GM18502 (cell line): ENCODE measurements at regions not wholly inside any gene's neighbourhood (a gene's known extent, or its start where the extent isn't known, plus 50 kb on each side); places are given as distances from the start of the nearest gene placed in this dataset.

Experiments
- ATAC-seq: cut with Tn5 transposase; IDR thresholded peaks from one replicate; pipeline ENCODE4 v1.9.1; 2021; ENCODE audit warnings: mild to moderate bottlenecking; ENCODE audit not compliant: unreplicated experiment, poor library complexity

GRCh38 chr10:59595593-59595992 lies 114.1 kb downstream of the SLC16A9 start:
- ATAC-seq: no peak

DNA sequence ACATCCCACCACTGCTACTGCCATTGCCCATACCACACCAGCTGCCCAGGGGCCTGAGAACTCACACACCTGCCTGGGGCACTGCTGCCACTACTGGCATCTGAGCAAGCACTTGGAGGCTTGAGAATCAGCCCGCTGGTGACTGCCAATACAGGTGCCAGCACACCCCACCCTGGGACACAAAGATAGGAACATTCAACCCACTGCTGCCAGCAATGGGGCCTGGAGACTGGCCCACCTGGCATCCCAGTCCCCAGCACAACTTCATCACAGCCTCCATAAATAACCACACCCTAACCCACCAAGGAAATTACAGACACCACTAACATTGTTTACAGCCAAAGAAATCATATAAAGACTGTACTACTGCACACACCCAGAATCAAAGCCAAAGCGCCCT lies 115.9 kb downstream of the SLC16A9 start:
- no peak for ATAC-seq

GRCh38 chr10:59589796-59590195 lies 119.9 kb downstream of the SLC16A9 start:
- no peak for ATAC-seq

- ATAC-seq: no peak
These were observed 120.9 kb downstream of the SLC16A9 start for GRCh38 chr10:59588791-59589190.

- ATAC-seq: no peak
These were observed 121.9 kb downstream of the SLC16A9 start for GRCh38 chr10:59587756-59588140.

DNA sequence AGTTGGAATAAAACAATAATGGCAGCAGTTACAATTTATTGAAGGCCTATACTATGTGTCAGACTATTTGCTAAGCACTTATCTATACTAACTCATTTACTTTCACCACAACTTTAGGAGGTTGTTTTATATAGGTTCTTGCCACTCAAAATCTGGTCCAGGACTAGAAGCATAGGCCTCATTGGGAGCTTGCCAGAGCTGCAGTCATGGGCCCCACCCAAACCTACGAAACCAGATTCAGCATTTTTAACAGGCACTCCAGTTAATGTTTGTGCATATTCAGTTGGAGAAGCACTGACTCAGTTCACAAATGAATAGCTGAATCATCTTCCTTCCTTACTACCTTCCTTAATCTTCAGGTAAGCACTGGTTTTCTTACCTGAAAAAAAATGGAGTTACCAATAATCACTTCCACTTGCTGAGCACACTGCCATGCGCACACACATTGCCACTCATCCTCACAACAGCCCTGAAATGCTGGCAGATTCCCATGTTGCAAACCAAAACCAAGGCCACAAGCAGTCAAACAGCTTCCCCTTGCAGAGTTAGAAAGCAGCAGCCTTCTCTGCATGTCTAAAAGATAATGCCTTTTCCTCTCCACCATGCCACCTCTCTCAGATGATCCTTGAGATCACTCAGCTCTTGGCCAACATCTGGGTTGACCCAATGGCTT lies 122.4 kb downstream of the SLC16A9 start:
- ATAC-seq: no peak

DNA sequence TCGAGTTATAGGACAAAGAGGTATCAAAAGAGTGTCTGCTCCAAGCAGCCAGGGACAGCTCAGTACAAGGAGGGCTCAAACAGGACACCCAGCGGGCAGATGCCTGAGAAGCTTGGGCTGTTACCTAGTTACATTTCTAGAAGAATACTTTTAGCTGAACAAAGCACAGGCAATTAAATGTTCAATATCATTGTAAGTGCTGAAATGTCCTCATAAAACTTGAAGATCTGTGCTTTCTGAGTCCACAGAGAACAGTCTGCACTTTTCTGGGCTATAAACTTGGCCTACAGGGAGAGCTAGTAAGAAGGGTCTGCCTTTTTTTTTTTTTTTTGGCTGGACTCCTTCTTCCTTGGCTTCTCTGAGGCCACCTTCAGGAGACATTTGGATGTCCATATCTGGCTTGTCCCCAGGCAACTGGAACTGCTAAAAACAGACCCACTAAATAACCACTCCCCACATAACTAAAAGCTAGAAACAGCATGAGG lies 123.2 kb downstream of the SLC16A9 start:
- ATAC-seq: no peak

GRCh38 chr10:59585046-59585700 lies 124.5 kb downstream of the SLC16A9 start:
- no peak for ATAC-seq

DNA sequence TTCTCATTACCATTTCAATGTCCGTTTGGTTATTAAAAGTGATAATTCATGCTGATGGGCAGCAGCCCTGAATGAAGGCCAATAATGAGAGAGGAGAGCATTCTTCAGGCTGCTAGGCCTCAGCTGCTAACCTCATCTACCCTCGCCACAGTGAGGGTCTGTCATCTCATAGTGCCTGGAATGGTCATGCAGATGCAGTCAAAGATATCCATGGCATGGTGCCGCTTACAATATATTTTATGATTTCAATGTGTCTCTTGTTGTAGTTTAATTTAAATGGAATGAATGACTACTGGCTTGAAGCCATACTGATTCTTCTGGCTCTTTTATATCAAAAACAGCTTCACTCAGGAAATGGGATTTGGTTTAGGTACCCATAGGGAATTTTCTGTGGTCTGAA lies 126.9 kb downstream of the SLC16A9 start:
- no peak for ATAC-seq

- no peak for ATAC-seq
These were observed 127.6 kb downstream of the SLC16A9 start for GRCh38 chr10:59582058-59582457.

DNA sequence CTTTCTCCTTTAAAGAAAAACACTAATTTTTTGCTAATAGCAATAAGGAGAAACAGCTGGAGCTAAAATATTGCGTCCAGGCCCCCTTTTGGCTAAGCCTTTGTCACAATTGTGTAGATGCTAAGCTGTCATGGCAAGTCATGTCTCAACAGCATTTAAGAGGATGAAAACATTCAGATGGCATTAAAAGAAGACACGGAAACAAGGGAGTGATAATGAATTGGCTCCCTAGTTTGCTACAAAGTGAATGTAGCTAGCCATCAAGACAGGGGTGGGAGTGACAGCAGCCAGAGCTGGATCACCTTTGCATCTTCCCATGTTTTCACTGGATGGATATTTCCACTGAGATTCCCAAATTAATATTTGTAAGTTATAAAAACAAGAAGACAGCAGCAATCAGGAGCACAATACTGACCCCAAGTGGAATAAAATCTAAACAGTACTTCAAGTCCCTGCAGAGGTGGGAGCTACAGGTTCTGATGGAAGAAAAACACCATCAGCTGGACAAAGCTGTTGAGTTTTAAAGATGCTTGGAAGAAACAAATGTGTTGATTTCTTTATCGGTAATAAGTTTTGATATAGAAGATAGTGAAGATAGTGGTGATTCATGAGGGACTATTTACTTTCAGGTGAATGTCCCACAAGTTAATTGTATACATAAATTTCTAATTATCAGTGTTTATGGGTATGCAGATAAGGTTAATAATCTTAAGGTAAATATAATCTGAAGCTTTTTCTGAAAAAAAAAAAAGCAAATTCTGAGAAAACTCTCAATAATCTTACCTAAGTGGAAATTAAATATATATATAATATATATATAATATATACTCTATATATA lies 129.4 kb downstream of the SLC16A9 start:
- ATAC-seq: no peak

GRCh38 chr10:59578741-59579140 lies 130.9 kb downstream of the SLC16A9 start:
- no peak for ATAC-seq

DNA sequence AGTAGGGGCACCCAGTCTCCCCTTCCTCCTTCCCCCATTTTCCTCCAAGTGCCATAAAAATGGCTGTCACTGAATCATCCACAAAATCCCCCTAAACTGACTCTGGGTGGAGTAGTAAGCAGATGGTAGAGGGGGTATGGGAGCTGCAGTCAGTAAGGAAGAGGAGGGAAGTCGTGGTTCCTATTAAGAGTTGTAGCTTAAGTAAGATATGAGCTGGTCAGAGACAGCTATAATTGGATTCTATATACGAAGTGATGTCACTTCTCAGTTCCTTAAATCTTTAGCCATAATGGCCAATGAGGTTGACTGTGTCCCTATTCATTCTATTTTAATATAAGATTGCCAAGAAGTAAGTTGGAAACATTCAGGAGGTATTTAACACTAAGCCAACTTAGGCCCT lies 131.7 kb downstream of the SLC16A9 start:
- peak; percentile 59 for ATAC-seq

DNA sequence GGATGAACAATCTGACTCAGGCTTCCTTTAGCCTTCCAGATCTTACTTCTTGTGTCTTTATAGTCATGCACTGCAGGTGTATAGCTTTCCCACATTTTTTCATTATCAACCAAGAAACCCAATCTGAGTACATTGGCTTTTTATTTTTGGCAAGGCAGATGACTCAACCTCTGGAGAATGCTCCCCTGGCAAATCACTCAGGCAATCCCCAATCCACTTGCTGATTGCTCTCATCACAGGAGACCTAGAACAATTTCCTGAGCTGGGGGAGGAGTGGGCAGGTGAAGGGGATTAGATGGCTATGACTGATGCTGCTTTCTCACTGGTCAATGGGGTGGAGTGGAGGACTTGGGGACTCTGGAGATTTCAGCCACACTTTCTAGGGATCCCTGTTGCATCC lies 134.4 kb downstream of the SLC16A9 start:
- ATAC-seq: no peak

DNA sequence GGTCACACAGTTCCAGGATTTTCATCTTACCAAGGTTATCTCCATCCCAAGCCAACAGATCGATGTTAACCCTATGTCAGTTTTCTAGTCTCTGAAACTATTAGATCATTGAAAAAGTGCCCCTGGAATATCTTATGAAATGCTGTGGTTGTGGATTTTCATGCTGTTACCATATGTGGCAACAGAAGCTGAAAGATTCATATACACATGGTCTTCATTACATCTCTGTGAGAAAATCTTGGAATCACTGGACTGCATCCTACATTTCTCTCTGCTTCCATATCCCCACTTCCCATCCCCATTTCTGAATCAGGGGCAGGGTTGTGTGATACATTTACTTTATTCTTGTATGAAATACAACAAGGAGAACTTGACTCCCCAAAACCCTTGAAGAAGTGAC lies 146.1 kb downstream of the SLC16A9 start:
- ATAC-seq: no peak

GRCh38 chr10:59562126-59562525 lies 147.5 kb downstream of the SLC16A9 start:
- ATAC-seq: no peak

GRCh38 chr10:59561477-59562121 lies 148.1 kb downstream of the SLC16A9 start:
- ATAC-seq: no peak

GRCh38 chr10:59560990-59561389 lies 148.7 kb downstream of the SLC16A9 start:
- no peak for ATAC-seq

GRCh38 chr10:59560161-59560560 lies 149.5 kb downstream of the SLC16A9 start:
- ATAC-seq: no peak

GRCh38 chr10:59558066-59558465 lies 151.6 kb downstream of the SLC16A9 start:
- peak; percentile 53 for ATAC-seq

- no peak for ATAC-seq
These were observed 152.0 kb downstream of the SLC16A9 start for GRCh38 chr10:59557642-59558041.
